ENCODE measurements at regions not wholly inside any gene's neighbourhood (a gene's known extent, or its start where the extent isn't known, plus 50 kb on each side); places are given as distances from the start of the nearest gene placed in this dataset.

GRCh38 chr2:67548317-67549201, 151.4 kb downstream of the ETAA1 start:
- no peak for ATAC-seq
- TF ChIP-seq PATZ1 (CRISPR knock-in tag; IDR thresholded peaks at IDR 0.05; ENCODE audit: borderline replicate concordance) (no peak), ZNF8 (CRISPR knock-in tag; IDR thresholded peaks at IDR 0.05) (no peak), TCF4 (CRISPR knock-in tag; IDR thresholded peaks at IDR 0.05; ENCODE audit: borderline replicate concordance) (no peak), OSR1 (CRISPR knock-in tag; IDR thresholded peaks at IDR 0.05) (no peak), GLIS3 (CRISPR knock-in tag; IDR thresholded peaks at IDR 0.05) (no peak), TSHZ2 (CRISPR knock-in tag; IDR thresholded peaks at IDR 0.05) (no peak), BACH2 (CRISPR knock-in tag; IDR thresholded peaks at IDR 0.05; ENCODE audit: borderline replicate concordance) (no peak), CSRNP3 (CRISPR knock-in tag; IDR thresholded peaks at IDR 0.05) (no peak), CREB5 (CRISPR knock-in tag; IDR thresholded peaks at IDR 0.05; ENCODE audit: low read depth) (no peak), CSDC2 (CRISPR knock-in tag; IDR thresholded peaks at IDR 0.05) (no peak), TOX (CRISPR knock-in tag; IDR thresholded peaks at IDR 0.05; ENCODE audit: borderline replicate concordance) (no peak), ZC3H10 (CRISPR knock-in tag; IDR thresholded peaks at IDR 0.05) (no peak), ZFP3 (CRISPR knock-in tag; IDR thresholded peaks at IDR 0.05) (no peak), ZNF70 (CRISPR knock-in tag; IDR thresholded peaks at IDR 0.05) (no peak), ZNF565 (CRISPR knock-in tag; conservative IDR thresholded peaks at IDR 0.05; ENCODE audit: low read depth) (no peak)

DNA sequence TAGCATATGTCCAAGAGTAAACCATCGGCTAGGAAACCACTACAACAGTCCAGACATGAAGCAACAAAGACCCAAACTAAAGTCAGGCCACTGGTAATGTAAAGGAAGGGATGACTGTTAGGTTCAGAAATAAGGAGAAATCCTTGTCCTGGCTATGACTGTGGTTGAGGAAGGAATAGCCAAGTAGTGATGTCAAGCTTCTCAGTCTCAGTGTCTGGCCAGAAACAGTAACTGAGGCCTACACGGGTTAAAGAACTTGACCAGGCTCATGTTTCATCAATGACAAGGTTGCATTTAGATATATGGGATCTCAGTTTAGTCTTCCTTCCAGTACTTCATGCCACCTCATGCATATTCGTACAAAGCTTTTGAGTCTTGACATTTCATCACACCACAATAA, 162.0 kb downstream of the ETAA1 start:
- TF ChIP-seq ARNTL (CRISPR knock-in tag; IDR thresholded peaks at IDR 0.05; ENCODE audit: borderline replicate concordance, low read depth), result no peak
- no peak for TF ChIP-seq BACH2 (CRISPR knock-in tag; IDR thresholded peaks at IDR 0.05; ENCODE audit: borderline replicate concordance)
- TF ChIP-seq RARB (CRISPR knock-in tag; IDR thresholded peaks at IDR 0.05), result no peak
- no peak for TF ChIP-seq ESRRG (CRISPR knock-in tag; IDR thresholded peaks at IDR 0.05)
- TF ChIP-seq TCF4 (CRISPR knock-in tag; IDR thresholded peaks at IDR 0.05; ENCODE audit: borderline replicate concordance), result no peak
- TF ChIP-seq CREB5 (CRISPR knock-in tag; IDR thresholded peaks at IDR 0.05; ENCODE audit: low read depth), result no peak
- no peak for TF ChIP-seq OSR1 (CRISPR knock-in tag; IDR thresholded peaks at IDR 0.05)
- no peak for TF ChIP-seq ISL1 (CRISPR knock-in tag; IDR thresholded peaks at IDR 0.05)
- TF ChIP-seq CSDC2 (CRISPR knock-in tag; IDR thresholded peaks at IDR 0.05), result no peak
- TF ChIP-seq SNAI2 (CRISPR knock-in tag; IDR thresholded peaks at IDR 0.05), result no peak
- no peak for ATAC-seq
